HG03095 (cell line): ENCODE measurements at regions not wholly inside any gene's neighbourhood (a gene's known extent, or its start where the extent isn't known, plus 50 kb on each side); places are given as distances from the start of the nearest gene placed in this dataset.
A peak's percentile ranks its signal among the peaks of the same experiment; 100 is the strongest.

Source experiments
- ATAC-seq: cut with Tn5 transposase; IDR thresholded peaks from one replicate; pipeline ENCODE4 v1.9.1; 2021; ENCODE audit warnings: moderate library complexity; ENCODE audit not compliant: unreplicated experiment

GRCh38 chr4:62484357-62484756, 1284.2 kb downstream of the ADGRL3 start:
- ATAC-seq, result no peak

GRCh38 chr4:62482355-62482754, 1282.2 kb downstream of the ADGRL3 start:
- ATAC-seq, result no peak

DNA sequence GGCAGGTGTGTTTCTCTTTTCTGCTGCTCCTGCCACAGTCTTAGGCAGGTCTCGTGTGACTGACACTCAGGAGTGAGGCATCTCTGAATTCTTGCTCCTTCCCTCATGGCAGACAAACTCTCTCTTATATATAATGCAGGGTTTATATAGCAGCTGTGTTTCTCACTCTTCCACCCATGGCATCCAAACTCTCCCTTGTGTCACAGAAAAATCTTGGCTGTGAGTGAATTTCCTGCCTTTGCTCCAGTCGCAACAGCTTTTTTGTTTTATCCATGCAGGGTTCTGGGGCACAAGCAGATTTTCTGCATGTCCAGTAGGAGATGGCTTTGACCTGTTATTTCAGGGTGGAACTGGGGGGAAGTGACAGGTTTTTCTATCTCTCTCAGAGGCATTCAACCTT, 1275.5 kb downstream of the ADGRL3 start:
- no peak for ATAC-seq

DNA sequence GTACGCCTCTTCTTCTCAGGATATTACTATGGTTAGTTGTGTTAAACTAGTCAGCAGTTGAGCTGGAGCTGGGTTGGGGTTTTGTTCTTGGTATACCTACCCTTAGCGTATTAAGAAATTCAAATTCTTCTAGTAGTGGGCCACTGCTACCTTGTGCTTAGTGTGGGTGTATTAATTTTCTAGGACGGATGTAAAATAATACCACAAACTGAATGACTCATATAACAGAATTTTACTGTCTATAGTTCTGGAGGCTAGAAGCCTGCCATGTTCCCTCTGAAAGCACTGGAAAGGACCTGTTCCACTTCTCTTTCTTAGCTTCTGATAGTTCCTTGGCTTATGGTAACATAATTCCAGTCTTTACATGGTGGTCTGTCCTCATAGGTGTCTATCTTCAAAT, 1274.7 kb downstream of the ADGRL3 start:
- no peak for ATAC-seq

GRCh38 chr4:62471021-62471420, 1270.9 kb downstream of the ADGRL3 start:
- ATAC-seq, result no peak

DNA sequence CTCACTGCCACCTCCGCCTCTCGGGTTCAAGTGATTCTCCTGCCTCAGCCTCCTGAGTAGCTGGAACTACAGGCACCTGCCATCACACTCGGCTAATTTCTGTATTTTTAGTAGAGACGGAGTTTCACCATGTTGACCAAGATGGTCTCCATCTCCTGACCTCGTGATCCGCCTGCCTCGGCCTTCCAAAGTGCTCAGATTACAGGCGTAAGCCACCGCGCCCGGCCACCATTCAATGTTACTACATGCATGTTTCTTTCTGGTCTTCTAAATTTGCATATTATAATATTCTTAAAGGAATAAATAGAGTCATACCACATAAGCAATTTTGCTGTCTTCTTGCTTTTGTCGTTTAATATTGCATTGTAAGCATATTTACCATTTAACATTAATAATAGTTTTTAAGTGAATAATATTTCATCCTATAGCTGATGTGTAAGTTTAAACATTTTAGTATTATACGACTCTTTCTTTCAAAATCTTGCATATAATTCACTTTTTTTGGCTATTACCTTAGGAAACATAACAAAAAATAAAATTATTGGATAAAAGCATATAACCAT, 1270.4 kb downstream of the ADGRL3 start:
- ATAC-seq, result no peak

- ATAC-seq, result no peak
Measured at GRCh38 chr4:62470020-62470419, 1269.9 kb downstream of the ADGRL3 start.

DNA sequence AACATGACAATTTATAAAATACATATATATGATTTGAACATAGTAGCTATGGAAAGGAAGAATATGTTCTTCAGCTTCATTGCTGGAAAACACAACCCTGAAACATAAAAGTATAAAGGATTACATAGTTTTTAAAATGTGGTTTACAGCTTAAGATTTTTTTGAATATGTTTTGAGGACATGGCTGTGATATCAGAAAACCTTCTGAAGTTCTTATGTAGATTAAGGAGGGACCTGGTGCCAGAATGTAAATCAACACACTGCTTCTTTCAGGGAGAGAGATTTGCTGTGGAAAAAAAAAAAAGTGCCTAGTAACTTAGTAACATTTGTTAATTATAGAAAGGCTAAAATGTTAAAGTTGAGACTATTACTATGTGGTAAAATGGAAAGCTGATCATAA, 1261.8 kb downstream of the ADGRL3 start:
- no peak for ATAC-seq

DNA sequence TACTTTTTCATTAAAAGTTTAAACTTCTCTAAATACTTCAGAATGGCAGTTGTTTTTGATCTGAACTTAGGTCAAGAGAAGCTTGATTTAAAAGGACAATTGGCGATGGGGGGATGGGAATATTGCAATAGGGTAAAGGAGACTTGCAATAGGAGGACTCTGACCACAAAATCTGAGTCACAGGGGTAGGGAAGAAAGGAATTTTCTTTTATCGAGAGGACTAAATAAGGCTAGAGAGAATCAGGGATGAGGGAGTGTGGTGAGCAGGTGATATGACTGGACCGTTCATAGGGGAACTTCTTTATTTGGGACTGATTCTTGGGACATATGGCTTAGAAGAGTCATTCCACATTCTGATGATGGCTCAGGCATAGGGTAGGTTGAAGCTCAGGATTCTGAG, 1260.2 kb downstream of the ADGRL3 start:
- no peak for ATAC-seq

DNA sequence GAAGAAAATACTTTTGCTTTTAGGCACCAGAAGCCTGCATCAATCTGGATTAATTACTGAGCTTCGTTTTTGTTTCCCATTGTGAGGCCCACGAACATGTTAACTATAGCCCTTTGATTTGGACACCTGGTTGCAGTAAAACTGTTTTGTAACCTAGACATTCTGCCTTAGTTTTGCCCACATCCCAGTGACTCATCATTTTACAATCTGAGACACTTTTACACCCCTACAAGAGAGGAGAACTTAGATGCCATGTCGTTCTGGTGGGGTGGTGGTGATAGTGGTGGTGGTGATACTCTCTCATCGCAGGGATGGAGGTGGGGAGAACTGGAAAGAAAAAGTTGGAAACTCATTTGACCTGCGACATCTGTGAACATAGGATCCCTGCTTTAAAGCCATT, 1257.2 kb downstream of the ADGRL3 start:
- no peak for ATAC-seq

DNA sequence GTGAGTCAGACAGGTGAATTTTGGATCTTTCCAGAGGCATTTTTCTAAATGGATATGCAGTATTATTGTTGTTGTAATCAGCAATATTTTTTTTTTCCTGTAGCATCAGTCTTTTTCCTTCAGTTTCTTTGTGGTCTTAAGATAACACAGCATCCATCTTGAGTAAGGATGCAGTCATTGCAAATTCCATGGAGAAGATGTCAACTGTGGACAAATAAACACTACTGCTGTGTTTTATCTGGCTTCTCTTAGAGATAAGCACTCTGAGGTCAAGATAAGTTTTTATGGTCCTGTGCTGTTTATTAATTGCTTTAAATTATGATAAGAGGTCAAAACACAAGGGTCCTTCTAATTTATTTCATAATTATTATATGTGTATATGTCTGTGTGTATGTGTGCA, 1255.7 kb downstream of the ADGRL3 start:
- no peak for ATAC-seq

DNA sequence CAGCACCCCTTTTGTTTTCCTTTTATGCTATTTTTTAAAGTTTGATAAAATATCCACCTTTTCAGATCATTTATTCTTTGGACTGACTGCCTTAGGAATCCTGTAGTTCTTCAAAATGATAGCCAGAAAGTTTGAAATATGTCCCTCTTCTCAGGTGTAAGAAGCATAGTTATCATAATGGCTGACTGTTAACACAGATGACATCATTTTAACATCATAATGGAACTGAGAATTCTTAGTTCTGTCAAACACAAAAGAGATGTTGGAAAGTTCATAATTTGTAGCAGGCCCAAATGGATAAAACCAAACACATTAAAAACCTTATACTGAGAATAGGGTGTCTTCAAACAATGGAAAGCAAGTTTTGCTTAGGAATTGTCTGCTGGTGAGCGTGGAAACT, 1254.4 kb downstream of the ADGRL3 start:
- ATAC-seq, result no peak

DNA sequence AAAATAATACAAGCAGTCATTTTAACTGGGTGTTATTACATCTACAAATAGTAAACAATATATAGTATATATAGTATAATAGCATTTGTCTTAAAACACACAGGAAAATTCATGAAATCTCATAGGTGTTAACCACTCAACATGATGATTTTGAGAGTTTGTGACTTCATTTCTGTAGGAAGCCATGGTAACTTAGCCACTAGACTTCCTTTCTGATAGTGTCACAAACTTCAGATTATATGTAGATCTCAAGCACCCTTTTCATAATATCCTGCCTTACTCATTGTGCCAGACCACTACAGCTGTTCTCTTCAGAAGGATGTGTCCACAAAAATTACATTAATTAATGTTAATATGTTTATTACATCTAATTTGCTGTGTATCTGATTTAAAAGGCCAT, 1250.6 kb downstream of the ADGRL3 start:
- no peak for ATAC-seq

GRCh38 chr4:62449538-62449937, 1249.4 kb downstream of the ADGRL3 start:
- no peak for ATAC-seq

DNA sequence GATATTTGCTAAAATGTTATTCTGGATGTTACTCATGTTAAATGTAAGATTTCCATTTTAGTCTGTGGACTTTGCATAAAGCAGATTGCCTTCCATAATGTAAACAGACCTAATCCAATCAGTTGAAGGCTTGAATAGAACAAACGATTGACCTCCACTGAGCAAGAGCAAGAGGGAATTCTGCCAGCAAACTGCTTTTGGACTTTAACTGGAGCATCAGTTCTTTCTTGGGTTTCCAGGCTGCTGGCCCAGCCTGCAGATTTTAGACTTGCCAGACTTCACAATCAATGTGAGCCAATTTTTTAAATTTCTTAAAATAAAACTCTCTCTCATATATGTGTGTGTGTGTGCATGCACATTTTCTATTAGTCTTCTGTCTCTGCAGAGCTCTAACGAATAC, 1248.8 kb downstream of the ADGRL3 start:
- ATAC-seq, result no peak

GRCh38 chr4:62439051-62439450, 1238.9 kb downstream of the ADGRL3 start:
- ATAC-seq, result no peak

DNA sequence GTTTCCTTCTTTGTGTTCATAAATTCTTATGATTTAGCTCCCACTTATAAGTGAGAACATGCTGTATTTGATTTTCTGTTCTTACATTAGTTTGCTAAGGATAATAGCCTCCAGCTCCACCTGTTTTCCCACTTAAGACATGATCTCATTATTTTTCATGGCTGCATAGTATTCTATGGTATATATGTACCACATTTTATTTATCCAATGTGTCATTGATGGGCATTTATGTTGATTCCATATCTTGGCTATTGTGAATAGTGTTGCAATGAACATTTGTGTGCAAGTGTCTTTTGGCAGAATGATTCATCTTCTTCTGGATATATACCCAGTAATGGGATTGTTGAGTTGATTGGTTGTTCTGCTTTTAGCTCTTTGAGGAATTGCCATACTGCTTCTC, 1234.8 kb downstream of the ADGRL3 start:
- no peak for ATAC-seq

- peak; percentile 73 for ATAC-seq
Measured at GRCh38 chr4:62431513-62432231, 1231.5 kb downstream of the ADGRL3 start.

DNA sequence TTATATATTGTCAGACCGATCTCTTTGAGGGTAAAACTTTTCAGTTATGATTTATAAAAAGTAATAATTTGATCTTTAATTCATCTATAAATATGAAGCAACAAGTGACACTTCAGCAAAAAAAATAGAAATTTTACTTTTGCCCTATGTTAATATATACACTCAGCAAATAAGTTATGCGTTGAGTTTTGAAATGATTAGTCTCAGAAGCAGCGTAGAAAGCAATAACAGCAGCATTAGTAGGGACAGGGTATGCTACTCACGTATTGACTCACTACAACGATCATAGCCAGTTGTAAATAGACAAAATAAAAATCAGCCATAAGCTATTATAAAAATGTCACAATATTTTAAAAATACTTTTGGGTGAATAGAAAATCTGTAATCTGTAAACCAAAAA, 1229.2 kb downstream of the ADGRL3 start:
- ATAC-seq, result no peak

DNA sequence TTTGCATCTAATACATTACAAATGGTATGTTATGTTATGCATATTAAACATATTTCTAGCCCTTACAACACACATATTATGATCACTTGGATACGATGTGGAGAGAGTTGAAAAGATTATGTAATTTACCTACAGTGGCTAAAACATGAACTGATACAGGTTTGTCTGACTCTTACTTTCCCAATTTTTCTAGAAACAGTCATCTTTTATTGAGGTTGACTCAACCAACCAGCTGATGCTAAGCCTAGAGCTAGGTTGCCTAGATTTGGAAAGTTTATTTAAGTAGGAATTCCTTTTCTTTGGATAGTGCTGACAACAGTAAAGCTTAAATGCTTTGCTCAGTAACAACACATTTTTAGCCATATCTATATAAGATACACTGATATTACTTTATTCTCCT, 1215.1 kb downstream of the ADGRL3 start:
- no peak for ATAC-seq

- no peak for ATAC-seq
Measured at GRCh38 chr4:62414563-62414962, 1214.4 kb downstream of the ADGRL3 start.

GRCh38 chr4:62410371-62411003, 1210.4 kb downstream of the ADGRL3 start:
- ATAC-seq, result no peak

- ATAC-seq, result no peak
Measured at GRCh38 chr4:62408454-62408853, 1208.3 kb downstream of the ADGRL3 start.
